SK-N-DZ (cell line): ENCODE measurements at regions not wholly inside any gene's neighbourhood (a gene's known extent, or its start where the extent isn't known, plus 50 kb on each side); places are given as distances from the start of the nearest gene placed in this dataset.

ENCODE experiments used
- DNase-seq: peaks from one replicate; pipeline ENCODE4 v3.0.0-alpha.2; 2015; ENCODE audit warnings: low spot score

GRCh38 chr13:42720858-42721219 is 60.5 kb upstream of the FAM216B start:
- no peak for DNase-seq

- no peak for DNase-seq
Measured at GRCh38 chr13:42722883-42723539, 58.4 kb upstream of the FAM216B start.

- no peak for DNase-seq
Measured at GRCh38 chr13:42728507-42729180, 52.7 kb upstream of the FAM216B start.

DNA sequence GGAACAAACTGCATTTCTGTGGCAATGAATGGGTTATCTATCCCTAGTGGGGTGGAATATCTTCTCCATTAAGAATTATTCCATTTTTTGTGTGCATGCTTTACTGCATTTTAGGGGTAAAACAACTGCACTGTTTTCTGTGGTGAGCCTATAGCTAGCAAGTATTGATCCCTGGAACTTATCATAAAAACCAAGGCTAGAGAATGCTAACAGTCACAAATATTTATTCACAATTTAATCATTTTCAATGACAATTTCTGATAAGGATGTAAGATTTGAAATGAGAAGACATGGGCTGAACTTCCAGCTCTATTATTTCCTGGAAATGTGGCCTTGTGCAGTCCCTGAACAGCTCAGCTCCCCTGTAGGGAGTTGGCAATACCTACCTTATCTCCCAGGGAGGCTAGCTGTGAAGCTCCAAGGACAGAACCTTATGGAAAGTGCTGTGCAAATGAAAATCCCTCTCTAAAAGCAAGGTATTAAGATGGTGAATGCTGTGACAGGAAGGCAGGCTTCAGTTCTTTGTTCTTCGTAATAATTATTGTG is 51.5 kb upstream of the FAM216B start:
- no peak for DNase-seq
